ENCODE measurements at regions not wholly inside any gene's neighbourhood (a gene's known extent, or its start where the extent isn't known, plus 50 kb on each side); places are given as distances from the start of the nearest gene placed in this dataset.

DNA sequence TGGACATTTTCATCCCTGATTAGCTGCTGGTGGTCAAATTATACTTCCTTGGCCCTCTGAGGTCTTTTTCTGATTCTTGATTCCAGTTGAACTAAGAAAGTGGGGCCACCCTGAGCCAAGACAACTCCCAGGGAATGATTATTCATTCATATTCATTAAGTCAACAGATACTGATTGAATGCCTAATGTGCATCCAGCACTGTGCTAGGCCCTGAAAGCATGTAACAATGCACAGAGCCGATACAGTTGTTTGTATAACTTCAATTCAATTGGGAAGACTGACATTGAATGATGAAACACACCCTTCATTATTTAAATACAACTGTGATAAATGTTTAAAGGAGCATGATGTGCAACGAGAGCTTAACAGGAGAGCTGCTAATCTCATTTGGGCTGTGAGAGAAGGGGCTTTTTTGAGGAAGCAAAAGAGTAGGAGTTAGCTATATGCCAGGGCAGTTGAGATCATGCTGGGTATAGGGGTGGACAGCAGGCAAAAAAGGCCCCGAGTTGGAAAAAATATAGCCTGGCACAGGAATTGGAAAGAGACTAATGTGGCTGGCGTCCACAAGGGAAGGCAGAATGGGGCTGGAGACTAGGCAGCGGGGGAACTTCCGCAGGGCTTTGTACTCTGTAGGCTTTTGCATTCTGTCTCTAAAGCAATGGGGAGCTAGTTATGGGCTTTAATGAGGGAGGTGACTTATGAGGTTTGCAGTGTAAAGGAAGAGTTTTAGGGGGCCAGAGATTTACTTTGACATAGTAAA, 57.2 kb upstream of the ACVR1 start:
- no peak for DNase-seq (ENCODE audit: low read depth)

DNA sequence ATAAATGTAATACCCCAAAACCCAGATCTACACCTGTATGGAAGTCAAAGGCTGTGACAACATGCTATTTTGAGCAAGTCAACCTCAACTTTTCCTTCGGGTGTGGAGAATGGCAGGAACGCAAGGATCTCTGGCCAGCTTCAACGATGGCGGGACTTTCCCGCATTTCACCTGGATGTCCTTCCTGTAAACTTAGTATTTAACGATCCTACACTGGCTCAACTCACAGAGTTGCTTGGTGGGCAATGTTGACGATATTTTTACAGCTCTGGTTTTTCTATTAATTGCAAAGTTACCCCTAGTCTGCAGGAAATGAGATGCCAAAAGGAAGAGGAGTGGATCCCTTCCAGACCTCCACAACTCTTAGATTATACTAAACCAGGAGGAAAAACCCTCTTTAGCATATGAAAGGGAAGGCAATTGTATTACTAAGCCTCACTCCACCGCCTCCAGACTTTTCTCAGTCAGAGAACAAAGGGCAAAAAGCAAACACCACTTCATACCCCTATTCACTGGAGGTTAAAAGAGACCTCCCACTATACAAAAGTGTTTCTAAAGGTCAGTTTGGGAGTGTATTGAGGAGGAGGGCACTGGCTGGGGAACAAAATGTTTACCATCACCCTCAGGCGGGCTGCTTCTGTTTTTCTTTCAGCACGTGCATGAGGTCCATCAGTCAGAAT, 56.5 kb upstream of the ACVR1 start:
- DNase-seq (ENCODE audit: low read depth) = no peak

DNA sequence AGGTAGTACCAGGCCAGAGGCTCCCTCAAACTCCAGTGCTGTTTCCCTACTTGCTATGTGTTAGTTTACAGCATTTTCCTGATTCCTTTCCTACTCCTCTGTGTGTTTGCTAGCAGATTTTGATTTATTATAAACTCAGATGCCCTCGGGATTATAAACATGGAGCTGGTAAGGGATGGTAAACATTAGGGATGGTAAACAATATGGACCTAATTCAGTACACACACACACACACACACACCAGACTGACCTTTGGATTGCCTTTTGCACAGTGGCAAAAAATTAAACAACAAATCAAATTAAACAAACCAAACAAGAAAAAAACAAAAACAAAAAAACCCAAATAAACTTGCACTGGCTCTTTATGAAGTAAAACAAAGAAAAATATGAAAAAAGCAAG, 55.4 kb upstream of the ACVR1 start:
- no peak for DNase-seq (ENCODE audit: low read depth)

DNA sequence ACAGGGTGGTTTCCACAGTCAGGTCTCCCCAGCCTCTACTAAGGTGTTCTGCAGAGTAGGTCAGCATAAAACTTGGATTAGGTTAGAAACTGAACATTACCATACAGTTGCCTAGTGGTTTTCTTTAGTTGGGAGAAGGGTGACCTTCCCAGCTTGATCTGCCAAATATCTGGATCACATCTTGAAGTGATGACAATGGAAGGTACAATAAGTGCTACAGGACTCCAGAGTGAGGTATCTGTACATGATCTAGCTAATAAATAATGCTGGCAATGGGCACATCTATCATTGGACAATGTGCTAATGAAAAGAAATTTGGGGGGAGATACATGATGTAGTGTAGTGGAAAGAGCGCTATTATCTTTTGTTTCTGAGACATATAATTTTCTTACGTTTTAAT, 54.6 kb upstream of the ACVR1 start:
- DNase-seq (ENCODE audit: low read depth) = no peak

GRCh38 chr2:157929871-157930667, 53.9 kb upstream of the ACVR1 start:
- DNase-seq (ENCODE audit: low read depth) = no peak

DNA sequence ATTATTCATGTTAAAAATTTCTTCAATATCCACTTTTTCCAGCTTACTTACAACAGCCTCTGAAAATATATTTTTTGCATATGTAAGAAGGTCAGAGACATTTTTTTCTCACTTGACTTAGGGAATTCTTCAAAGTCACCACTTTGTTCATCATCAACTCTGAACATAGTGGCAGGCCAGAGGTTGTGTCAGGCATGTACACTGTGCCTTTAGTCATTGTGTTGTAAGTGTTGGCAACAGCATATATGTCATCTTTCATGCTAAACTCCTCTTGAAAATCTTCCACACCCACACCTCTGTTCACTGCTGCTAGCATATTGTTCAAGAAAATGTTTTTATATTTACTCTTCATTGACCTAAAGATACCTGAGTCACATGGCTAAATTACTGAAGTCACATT, 52.2 kb upstream of the ACVR1 start:
- DNase-seq (ENCODE audit: low read depth) = no peak

DNA sequence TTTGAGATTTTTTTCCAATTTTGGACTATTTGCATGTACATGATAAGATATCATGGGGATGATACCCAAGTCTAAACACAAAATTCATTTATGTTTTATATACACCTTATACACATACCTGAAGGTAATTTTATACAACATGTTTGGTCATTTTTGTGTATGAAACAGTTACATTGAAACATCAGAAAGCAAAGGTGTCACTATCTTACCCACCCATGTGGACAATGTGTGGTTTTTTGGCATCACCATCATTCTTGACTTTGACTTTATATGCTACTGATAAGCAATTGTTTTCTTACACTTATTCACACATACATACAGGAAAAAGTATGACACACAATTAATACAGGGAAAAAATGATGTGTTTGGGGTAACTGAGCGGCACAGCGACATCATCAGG, 51.0 kb upstream of the ACVR1 start:
- no peak for DNase-seq (ENCODE audit: low read depth)

Data from iris pigment epithelial cell (primary cell).